Retinal pigment epithelial cell (primary cell): ENCODE measurements at regions not wholly inside any gene's neighbourhood (a gene's known extent, or its start where the extent isn't known, plus 50 kb on each side); places are given as distances from the start of the nearest gene placed in this dataset.

ENCODE experiments used
- DNase-seq: peaks from one replicate; pipeline ENCODE4 v3.0.0-alpha.2; 2010; ENCODE audit warnings: low read depth
- H3K4me3 ChIP-seq: 2 replicates; pipeline ENCODE4 v1.5.1; 2011; ENCODE audit warnings: mild to moderate bottlenecking, low read length, control low read depth, moderate library complexity
- CTCF ChIP-seq: conservative IDR thresholded peaks from 2 replicates; pipeline ENCODE4 v1.5.1; 2011; ENCODE audit warnings: low read depth, low read length, control low read depth, inconsistent platforms

DNA sequence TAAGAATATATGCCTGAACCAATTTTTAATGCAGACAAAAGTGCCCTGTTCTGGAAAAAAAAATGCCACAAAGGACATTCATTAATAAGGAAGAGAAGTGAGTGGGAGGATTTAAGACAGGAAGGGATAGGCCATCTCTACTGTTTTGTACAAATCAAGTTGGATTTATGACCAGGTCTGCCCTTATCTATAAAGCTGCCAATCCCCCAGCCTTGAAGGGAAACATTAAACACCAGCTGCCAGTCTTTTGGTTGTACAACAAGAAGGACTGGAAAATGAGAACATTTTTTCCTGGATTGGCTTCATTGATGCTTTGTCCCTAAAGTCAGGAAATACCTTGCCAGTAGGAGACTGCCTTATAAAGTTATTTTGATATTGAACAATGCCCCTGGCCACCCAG lies 444.0 kb downstream of the NPHP4 start:
- no peak for DNase-seq
- no peak overlapping the region for H3K4me3 ChIP-seq
- no peak for TF ChIP-seq CTCF

DNA sequence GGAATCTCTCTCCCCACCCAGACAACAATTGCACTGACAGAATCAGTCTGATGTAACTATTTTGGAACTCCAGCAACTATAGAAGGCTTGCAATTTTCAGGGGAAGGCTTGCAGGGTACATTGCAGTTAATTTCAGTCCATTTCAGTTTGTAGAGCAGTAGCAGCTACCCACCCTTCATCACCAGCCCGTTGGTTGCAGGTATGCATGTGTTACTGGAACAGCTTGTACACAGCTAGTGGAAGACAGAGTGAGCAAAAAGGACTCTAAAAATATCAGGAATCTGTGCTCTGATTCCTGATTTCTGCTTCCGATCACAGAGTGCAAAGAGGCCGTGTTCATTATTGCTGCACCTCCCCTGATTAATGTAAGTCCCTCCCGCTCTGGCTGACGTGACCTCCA lies 449.0 kb downstream of the NPHP4 start:
- DNase-seq, result no peak
- H3K4me3 ChIP-seq, result no peak overlapping the region
- TF ChIP-seq CTCF, result no peak

GRCh38 chr1:5532811-5533210 lies 459.4 kb downstream of the NPHP4 start:
- no peak for TF ChIP-seq CTCF
- H3K4me3 ChIP-seq, result no peak overlapping the region
- DNase-seq, result no peak

DNA sequence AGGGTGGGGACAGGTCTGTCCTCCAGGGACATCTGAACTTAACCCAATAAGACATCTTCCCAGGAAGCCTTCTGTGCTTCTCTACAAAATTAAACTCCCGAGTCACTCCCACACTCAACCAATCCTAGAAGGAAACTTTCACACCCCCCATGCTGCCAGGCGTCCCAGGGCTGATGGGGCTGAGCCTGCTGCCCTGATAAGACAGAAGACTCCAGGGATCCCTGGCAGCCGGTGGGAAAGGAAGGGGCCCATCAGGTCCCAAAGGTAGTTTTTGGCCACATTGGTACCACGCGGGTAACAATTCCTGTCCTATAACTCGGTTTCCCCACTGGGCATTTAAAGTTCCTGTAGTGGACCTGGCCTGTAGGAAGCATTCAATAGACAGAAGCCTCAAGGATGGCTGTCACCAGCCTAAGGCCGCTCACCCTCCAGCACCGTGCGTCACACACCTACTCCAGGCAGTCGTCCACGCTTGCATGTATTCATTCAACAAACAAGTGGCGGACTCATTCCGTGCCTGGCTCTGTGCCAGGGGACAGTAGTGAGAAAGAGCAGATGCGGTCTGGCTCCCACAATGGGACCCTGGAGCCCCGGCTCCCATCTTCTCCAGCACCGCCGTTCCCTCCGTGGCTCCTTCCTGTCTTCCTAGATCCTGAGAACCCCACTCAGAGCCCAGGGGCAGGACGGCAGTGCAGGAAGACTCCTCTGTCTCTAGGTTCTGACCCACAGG lies 465.2 kb downstream of the NPHP4 start:
- no peak for TF ChIP-seq CTCF
- DNase-seq, result no peak
- H3K4me3 ChIP-seq, result no peak overlapping the region

DNA sequence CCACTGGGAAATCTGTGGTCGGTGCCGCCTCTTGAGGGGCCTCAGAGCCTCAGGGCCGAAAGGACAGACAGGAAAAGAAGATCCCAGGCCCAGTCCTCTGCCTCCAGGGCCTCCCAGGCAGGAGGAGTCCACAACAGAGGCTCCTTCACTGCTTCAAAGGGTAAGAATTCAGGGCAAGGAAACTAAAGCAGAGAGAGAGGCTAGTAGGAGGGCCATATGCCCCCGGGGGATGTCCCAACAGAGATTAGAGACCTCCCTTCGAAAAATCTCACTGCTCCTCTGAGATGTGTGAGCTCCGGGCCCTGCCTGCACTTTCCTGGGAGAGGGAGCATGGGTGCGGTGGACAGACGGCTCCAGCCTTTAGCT lies 465.9 kb downstream of the NPHP4 start:
- H3K4me3 ChIP-seq, result no peak overlapping the region
- TF ChIP-seq CTCF, result no peak
- no peak for DNase-seq

DNA sequence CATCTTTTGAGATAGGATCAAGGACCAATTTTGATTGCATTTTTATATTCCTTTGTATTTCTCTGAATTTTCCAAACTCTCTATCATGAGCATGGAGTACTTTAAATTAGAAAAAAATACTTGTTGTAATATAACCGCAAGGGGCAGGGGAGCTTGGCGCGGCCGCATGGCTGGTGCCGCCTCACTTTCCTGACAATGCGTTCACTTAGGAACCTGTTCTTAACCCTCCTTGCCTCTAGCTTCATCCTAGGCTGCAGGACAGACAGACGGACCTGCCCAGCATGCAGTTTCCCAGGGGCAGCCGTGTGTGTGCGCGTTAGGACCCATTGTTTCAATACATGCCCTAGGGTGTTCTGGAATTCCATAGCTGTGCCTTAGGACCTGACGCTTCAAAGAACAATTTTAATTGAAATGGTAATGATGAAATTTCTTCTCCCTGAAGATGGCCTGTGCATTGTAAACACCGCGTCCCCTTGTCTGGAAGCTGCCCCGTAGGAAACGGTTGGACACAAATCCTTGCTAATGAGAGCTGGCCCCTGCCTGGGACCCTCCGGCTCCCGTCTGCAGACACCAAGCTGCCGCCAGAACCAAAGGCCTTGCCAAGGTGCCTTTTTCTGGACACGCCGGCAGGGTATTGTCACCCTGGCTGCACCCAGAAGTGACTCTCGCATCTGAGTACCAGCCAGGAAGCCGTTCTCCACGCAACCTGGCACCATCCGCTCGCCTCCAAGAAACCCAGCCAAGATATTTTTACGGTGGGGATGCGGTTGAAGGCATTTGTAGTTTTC lies 466.4 kb downstream of the NPHP4 start:
- no peak for TF ChIP-seq CTCF
- DNase-seq, result no peak

More for the DNA sequence above, 466.4 kb downstream of the NPHP4 start:
- H3K4me3 ChIP-seq, result no peak overlapping the region
